Osteocyte (in vitro differentiated cells): ENCODE measurements at regions not wholly inside any gene's neighbourhood (a gene's known extent, or its start where the extent isn't known, plus 50 kb on each side); places are given as distances from the start of the nearest gene placed in this dataset.

ENCODE experiments used
- DNase-seq: peaks from one replicate; pipeline ENCODE4 v3.0.0; 2021; ENCODE audit warnings: mixed read lengths; ENCODE audit not compliant: unreplicated experiment; ENCODE audit errors: extremely low spot score
- H3K27ac Mint-ChIP-seq: one replicate; pipeline ENCODE4 v1.8.0; 2021; ENCODE audit warnings: mild to moderate bottlenecking, mixed read lengths; ENCODE audit not compliant: unreplicated experiment
- H3K27me3 Mint-ChIP-seq: one replicate; pipeline ENCODE4 v1.8.0; 2021; ENCODE audit warnings: mixed read lengths; ENCODE audit not compliant: unreplicated experiment
- H3K36me3 Mint-ChIP-seq: one replicate; pipeline ENCODE4 v1.8.0; 2021; ENCODE audit warnings: mixed read lengths; ENCODE audit not compliant: unreplicated experiment
- H3K4me1 Mint-ChIP-seq: one replicate; pipeline ENCODE4 v1.8.0; 2021; ENCODE audit warnings: mixed read lengths; ENCODE audit not compliant: unreplicated experiment
- H3K4me3 Mint-ChIP-seq: one replicate; pipeline ENCODE4 v1.8.0; 2021; ENCODE audit warnings: mild to moderate bottlenecking, moderate library complexity, mixed read lengths; ENCODE audit not compliant: unreplicated experiment
- H3K9me3 Mint-ChIP-seq: one replicate; pipeline ENCODE4 v1.8.0; 2021; ENCODE audit warnings: mixed read lengths; ENCODE audit not compliant: unreplicated experiment
- CTCF ChIP-seq: fragments of 200-600 bp; sonication (generic); IDR thresholded peaks from 2 replicates; pipeline ENCODE4 v1.5.0; 2021; ENCODE audit warnings: antibody characterized with exemption, mild to moderate bottlenecking, moderate library complexity

- H3K36me3 Mint-ChIP-seq = no peaks in the 10 kb centered on the region
- no peak overlapping the region for H3K4me3 Mint-ChIP-seq
- TF ChIP-seq CTCF = no peak
- peak; percentile 79 for DNase-seq
- H3K9me3 Mint-ChIP-seq = no peaks in the 10 kb centered on the region
- H3K27me3 Mint-ChIP-seq = peaks cover 15% of the 10 kb centered on the region
- H3K27ac Mint-ChIP-seq = no peak overlapping the region
- H3K4me1 Mint-ChIP-seq = no peaks in the 10 kb centered on the region
Measured at GRCh38 chr20:63124782-63125580, 91.0 kb downstream of the YTHDF1 start.

- Mint-ChIP-seq H3K4me3 (no peak overlapping the region), H3K4me1 (no peaks in the 10 kb centered on the region), H3K27ac (no peak overlapping the region), H3K36me3 (no peaks in the 10 kb centered on the region), H3K27me3 (peaks cover 12% of the 10 kb centered on the region), H3K9me3 (no peaks in the 10 kb centered on the region)
- peak; percentile 81 for DNase-seq
- TF ChIP-seq CTCF = no peak
Measured at GRCh38 chr20:63124092-63124781, 91.7 kb downstream of the YTHDF1 start.

- Mint-ChIP-seq H3K36me3 (no peaks in the 10 kb centered on the region), H3K27me3 (peaks cover 10% of the 10 kb centered on the region), H3K4me3 (no peak overlapping the region), H3K9me3 (no peaks in the 10 kb centered on the region), H3K27ac (no peak overlapping the region), H3K4me1 (no peaks in the 10 kb centered on the region)
- peak; percentile 80 for DNase-seq
- TF ChIP-seq CTCF = no peak
Measured at GRCh38 chr20:63123331-63123741, 92.6 kb downstream of the YTHDF1 start.

GRCh38 chr20:63122626-63123025 lies 93.3 kb downstream of the YTHDF1 start:
- no peak overlapping the region for H3K4me3 Mint-ChIP-seq
- no peaks in the 10 kb centered on the region for H3K4me1 Mint-ChIP-seq
- peak; percentile 13 for DNase-seq
- H3K36me3 Mint-ChIP-seq = no peaks in the 10 kb centered on the region
- peaks cover 10% of the 10 kb centered on the region for H3K27me3 Mint-ChIP-seq
- TF ChIP-seq CTCF = no peak
- H3K9me3 Mint-ChIP-seq = no peaks in the 10 kb centered on the region
- no peak overlapping the region for H3K27ac Mint-ChIP-seq

- no peak for DNase-seq
- no peaks in the 10 kb centered on the region for H3K4me1 Mint-ChIP-seq
- no peak overlapping the region for H3K27ac Mint-ChIP-seq
- no peak for TF ChIP-seq CTCF
- H3K9me3 Mint-ChIP-seq = no peaks in the 10 kb centered on the region
- no peak overlapping the region for H3K4me3 Mint-ChIP-seq
- H3K27me3 Mint-ChIP-seq = peaks cover 10% of the 10 kb centered on the region
- no peaks in the 10 kb centered on the region for H3K36me3 Mint-ChIP-seq
Measured at GRCh38 chr20:63121749-63122405, 94.1 kb downstream of the YTHDF1 start.
